H9 (cell line): ENCODE measurements at regions not wholly inside any gene's neighbourhood (a gene's known extent, or its start where the extent isn't known, plus 50 kb on each side); places are given as distances from the start of the nearest gene placed in this dataset.

Experiments
- DNase-seq: peaks from one replicate; pipeline ENCODE4 v3.0.0-alpha.2; 2017
- H2AFZ ChIP-seq: one replicate; pipeline ENCODE4 v1.6.1; 2013; ENCODE audit warnings: mild to moderate bottlenecking, low read length, control low read depth, moderate library complexity
- H2AK5ac ChIP-seq: 2 replicates; pipeline ENCODE4 v1.6.1; 2013; ENCODE audit warnings: low read length, control low read depth, mixed read lengths; ENCODE audit not compliant: insufficient read length
- H2BK120ac ChIP-seq: one replicate; pipeline ENCODE4 v1.6.1; 2013; ENCODE audit warnings: low read depth, mild to moderate bottlenecking, low read length, control low read depth, inconsistent platforms; ENCODE audit not compliant: poor library complexity, severe bottlenecking
- H2BK12ac ChIP-seq: 2 replicates; pipeline ENCODE4 v1.6.1; 2013; ENCODE audit warnings: low read length, control low read depth, mixed read lengths, low read depth; ENCODE audit not compliant: insufficient read length
- H2BK15ac ChIP-seq: 2 replicates; pipeline ENCODE4 v1.6.1; 2013; ENCODE audit warnings: low read depth, low read length, control low read depth
- H2BK20ac ChIP-seq: one replicate; pipeline ENCODE4 v1.6.1; 2013; ENCODE audit warnings: low read depth, mild to moderate bottlenecking, low read length, control low read depth, inconsistent platforms; ENCODE audit not compliant: poor library complexity, severe bottlenecking
- H2BK5ac ChIP-seq: 2 replicates; pipeline ENCODE4 v1.6.1; 2013; ENCODE audit warnings: low read length, control low read depth, mixed read lengths; ENCODE audit not compliant: insufficient read length
- H3K14ac ChIP-seq: 2 replicates; pipeline ENCODE4 v1.6.1; 2013; ENCODE audit warnings: low read length, control low read depth; ENCODE audit not compliant: insufficient read depth
- H3K18ac ChIP-seq: 2 replicates; pipeline ENCODE4 v1.6.1; 2013; ENCODE audit warnings: low read depth, mild to moderate bottlenecking, mixed read lengths, low read length, control low read depth; ENCODE audit not compliant: insufficient read length
- H3K23ac ChIP-seq: 2 replicates; pipeline ENCODE4 v1.6.1; 2013; ENCODE audit warnings: low read length, control low read depth, mixed read lengths, low read depth; ENCODE audit not compliant: insufficient read length
- H3K23me2 ChIP-seq: 2 replicates; pipeline ENCODE4 v1.6.1; 2013; ENCODE audit warnings: low read depth, mild to moderate bottlenecking, mixed read lengths, low read length, control low read depth; ENCODE audit not compliant: insufficient read length, poor library complexity, severe bottlenecking
- H3K27ac ChIP-seq: 2 replicates; pipeline ENCODE4 v1.5.1; 2013; ENCODE audit warnings: low read length, control low read depth, mixed read lengths, low read depth; ENCODE audit not compliant: insufficient read length
- H3K27me3 ChIP-seq: 2 replicates; pipeline ENCODE4 v1.6.1; 2013; ENCODE audit warnings: low read length, control low read depth, inconsistent platforms; ENCODE audit not compliant: insufficient read depth
- H3K4ac ChIP-seq: 2 replicates; pipeline ENCODE4 v1.6.1; 2013; ENCODE audit warnings: low read depth, mild to moderate bottlenecking, control low read depth, inconsistent platforms, low read length, moderate library complexity
- H3K4me1 ChIP-seq: 2 replicates; pipeline ENCODE4 v1.6.1; 2013; ENCODE audit warnings: low read length, control low read depth, inconsistent platforms; ENCODE audit not compliant: insufficient read depth
- H3K4me2 ChIP-seq: 2 replicates; pipeline ENCODE4 v1.6.1; 2013; ENCODE audit warnings: low read length, control low read depth, mixed read lengths; ENCODE audit not compliant: insufficient read length, insufficient read depth
- H3K56ac ChIP-seq: 2 replicates; pipeline ENCODE4 v1.6.1; 2013; ENCODE audit warnings: low read depth, mild to moderate bottlenecking, mixed read lengths, low read length, control low read depth; ENCODE audit not compliant: insufficient read length
- H3K79me1 ChIP-seq: 2 replicates; pipeline ENCODE4 v1.6.1; 2013; ENCODE audit warnings: low read depth, mild to moderate bottlenecking, moderate library complexity, low read length, control low read depth, inconsistent platforms; ENCODE audit not compliant: insufficient read depth, poor library complexity, severe bottlenecking
- H3K79me2 ChIP-seq: 2 replicates; pipeline ENCODE4 v1.6.1; 2013; ENCODE audit warnings: low read length, control low read depth, inconsistent platforms; ENCODE audit not compliant: insufficient read depth
- H3K9ac ChIP-seq: 2 replicates; pipeline ENCODE4 v1.6.1; 2013; ENCODE audit warnings: low read length, control low read depth, mixed read lengths; ENCODE audit not compliant: insufficient read length; ENCODE audit errors: extremely low read depth
- H3K9me3 ChIP-seq: one replicate; pipeline ENCODE4 v1.6.1; 2013; ENCODE audit warnings: low read depth, low read length, inconsistent platforms; ENCODE audit not compliant: control insufficient read depth
- H3T11ph ChIP-seq: one replicate; pipeline ENCODE4 v1.6.1; 2013; ENCODE audit warnings: mild to moderate bottlenecking, low read length, control low read depth, inconsistent platforms
- H4K20me1 ChIP-seq: one replicate; pipeline ENCODE4 v1.6.1; 2013; ENCODE audit not compliant: control insufficient read depth, insufficient read length, insufficient read depth
- H4K5ac ChIP-seq: 2 replicates; pipeline ENCODE4 v1.6.1; 2013; ENCODE audit warnings: low read depth, mild to moderate bottlenecking, mixed read lengths, low read length, control low read depth; ENCODE audit not compliant: insufficient read length
- H4K8ac ChIP-seq: replicated peaks from 2 replicates; pipeline ENCODE4 v1.6.1; 2013; ENCODE audit warnings: low read length, control low read depth, mixed read lengths, low read depth; ENCODE audit not compliant: insufficient read length
- H4K91ac ChIP-seq: 2 replicates; pipeline ENCODE4 v1.6.1; 2013; ENCODE audit warnings: low read depth, mild to moderate bottlenecking, moderate library complexity, mixed read lengths, low read length, control low read depth; ENCODE audit not compliant: insufficient read length
- H3K27ac Mint-ChIP-seq, 3 experiments: 2 replicates in 2 of 3; 3 replicates in 1 of 3; pipeline ENCODE4 v1.8.0; 2020 to 2021; ENCODE audit warnings: mixed read lengths in 3 of 3, mild to moderate bottlenecking in 1 of 3, moderate library complexity in 1 of 3
- H3K27me3 Mint-ChIP-seq: 2 replicates; pipeline ENCODE4 v1.8.0; 2021; ENCODE audit warnings: low read depth, mild to moderate bottlenecking, moderate library complexity, mixed read lengths
- H3K36me3 Mint-ChIP-seq, 3 experiments: 2 replicates in 2 of 3; 3 replicates in 1 of 3; pipeline ENCODE4 v1.8.0; 2020 to 2021; ENCODE audit warnings: low read depth in 3 of 3, mixed read lengths in 3 of 3; ENCODE audit not compliant: insufficient read depth in 1 of 3
- H3K4me1 Mint-ChIP-seq, 2 experiments: 2 replicates each; pipeline ENCODE4 v1.8.0; 2020; ENCODE audit warnings: mixed read lengths in 2 of 2
- H3K4me3 Mint-ChIP-seq, 2 experiments: 2 replicates in 1 of 2; 3 replicates in 1 of 2; pipeline ENCODE4 v1.8.0; 2020 to 2021; ENCODE audit warnings: mild to moderate bottlenecking in 2 of 2, mixed read lengths in 2 of 2, moderate library complexity in 1 of 2
- H3K9me3 Mint-ChIP-seq, 2 experiments: 2 replicates in 1 of 2; 3 replicates in 1 of 2; pipeline ENCODE4 v1.8.0; 2020; ENCODE audit warnings: mild to moderate bottlenecking in 2 of 2, mixed read lengths in 2 of 2, moderate library complexity in 1 of 2
- whole genome bisulfite sequencing: extraction: QIAGEN DNeasy Blood & Tissue Kit; methylation state at CpG from one replicate; pipeline ENCODE4 v1.1.7; 2013; ENCODE audit warnings: missing lambda C conversion rate, low lambda C conversion rate, mixed read lengths; ENCODE audit not compliant: insufficient read length; ENCODE audit errors: extremely low coverage; 5-methylcytosine and 5-hydroxymethylcytosine counted together
- TF ChIP-seq, protein P1 (sequence below): fragments of 200-600 bp; sonication (generic); conservative IDR thresholded peaks from 3 replicates; pipeline ENCODE4 v1.8.0; 2021; ENCODE audit warnings: antibody characterized with exemption, mild to moderate bottlenecking

DNA sequence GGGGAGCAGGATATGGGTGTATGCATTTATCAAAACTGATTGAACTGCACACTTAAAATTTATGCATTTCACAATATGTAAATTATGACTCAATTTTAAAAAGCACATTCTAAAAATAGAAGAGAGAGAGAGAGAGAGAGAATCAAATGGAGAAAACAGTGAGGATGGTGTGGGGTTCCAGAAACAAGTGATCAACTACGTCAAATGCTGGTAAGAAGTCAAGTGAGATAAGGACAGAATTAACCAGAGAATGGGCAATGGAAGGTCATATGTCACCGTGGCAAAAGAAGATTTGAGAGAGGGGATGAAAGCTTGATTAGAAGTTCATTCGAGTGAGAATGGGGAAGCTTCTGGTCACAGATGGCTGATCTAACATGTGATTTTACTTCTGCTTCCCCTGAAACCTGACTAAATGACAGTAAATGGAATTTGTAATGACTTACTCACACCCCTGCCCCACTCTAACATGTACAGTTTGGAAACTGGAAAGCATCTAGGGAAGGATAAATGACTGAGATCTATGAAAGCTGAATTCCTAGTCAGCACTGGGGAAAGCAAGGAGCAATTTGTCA, 276.5 kb upstream of the AMIGO2 start:
- Histone ChIP-seq H3K79me2 (no peaks in the 10 kb centered on the region; the same call in 1 of the 2 replicates), H2BK15ac (no peak overlapping the region), H3K27ac (no peak overlapping the region), H4K20me1 (no peaks in the 10 kb centered on the region), H3K4me1 (no peaks in the 10 kb centered on the region), H2AK5ac (no peak overlapping the region), H3K56ac (no peak overlapping the region), H3K27me3 (no peaks in the 10 kb centered on the region), H3K23me2 (no peaks in the 10 kb centered on the region), H4K5ac (no peak overlapping the region), H3K4ac (no peak overlapping the region), H4K91ac (no peak overlapping the region), H2AFZ (no peak overlapping the region), H2BK120ac (no peak overlapping the region), H3K23ac (no peak overlapping the region), H3K9ac (no peak overlapping the region), H3K18ac (no peak overlapping the region), H3T11ph (no peak overlapping the region), H3K14ac (no peak overlapping the region), H3K9me3 (no peaks in the 10 kb centered on the region), H2BK20ac (no peak overlapping the region), H2BK12ac (no peak overlapping the region), H4K8ac (no peak overlapping the region), H3K79me1 (no peaks in the 10 kb centered on the region), H3K4me2 (no peak overlapping the region), H2BK5ac (no peak overlapping the region)
- no peak for DNase-seq
- TF ChIP-seq, protein P1, sequence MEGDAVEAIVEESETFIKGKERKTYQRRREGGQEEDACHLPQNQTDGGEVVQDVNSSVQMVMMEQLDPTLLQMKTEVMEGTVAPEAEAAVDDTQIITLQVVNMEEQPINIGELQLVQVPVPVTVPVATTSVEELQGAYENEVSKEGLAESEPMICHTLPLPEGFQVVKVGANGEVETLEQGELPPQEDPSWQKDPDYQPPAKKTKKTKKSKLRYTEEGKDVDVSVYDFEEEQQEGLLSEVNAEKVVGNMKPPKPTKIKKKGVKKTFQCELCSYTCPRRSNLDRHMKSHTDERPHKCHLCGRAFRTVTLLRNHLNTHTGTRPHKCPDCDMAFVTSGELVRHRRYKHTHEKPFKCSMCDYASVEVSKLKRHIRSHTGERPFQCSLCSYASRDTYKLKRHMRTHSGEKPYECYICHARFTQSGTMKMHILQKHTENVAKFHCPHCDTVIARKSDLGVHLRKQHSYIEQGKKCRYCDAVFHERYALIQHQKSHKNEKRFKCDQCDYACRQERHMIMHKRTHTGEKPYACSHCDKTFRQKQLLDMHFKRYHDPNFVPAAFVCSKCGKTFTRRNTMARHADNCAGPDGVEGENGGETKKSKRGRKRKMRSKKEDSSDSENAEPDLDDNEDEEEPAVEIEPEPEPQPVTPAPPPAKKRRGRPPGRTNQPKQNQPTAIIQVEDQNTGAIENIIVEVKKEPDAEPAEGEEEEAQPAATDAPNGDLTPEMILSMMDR = no peak
- no peaks in the 10 kb centered on the region for H3K27me3 Mint-ChIP-seq
- no peaks in the 10 kb centered on the region for H3K36me3 Mint-ChIP-seq
- no peak overlapping the region for H3K4me3 Mint-ChIP-seq
- no CpG with 5 or more reads among the region's 3 CpGs for WGBS
- no peak overlapping the region for H3K27ac Mint-ChIP-seq
- H3K9me3 Mint-ChIP-seq = peaks cover 0 to 6% of the 10 kb centered on the region in 2 experiments; a peak in 1 of 5 replicates
- peaks cover 2 to 3% of the 10 kb centered on the region in 2 experiments; a peak in 1 of 4 replicates for H3K4me1 Mint-ChIP-seq
